HCT116 (cell line): ENCODE measurements at regions not wholly inside any gene's neighbourhood (a gene's known extent, or its start where the extent isn't known, plus 50 kb on each side); places are given as distances from the start of the nearest gene placed in this dataset.

Source experiments
- ATAC-seq: fragments of 200-7000 bp; cut with Tn5 transposase; 2 replicates; pipeline ENCODE4 v1.9.1; 2020; ENCODE audit warnings: mild to moderate bottlenecking, moderate library complexity
- BruUV-seq: library from RNA; stranded (reverse); fragments of 400-500 nt; replicated peaks from 2 replicates; lab custom pipeline; 2021; lab: Mats Ljungman, UMichigan
- CTCF ChIA-PET: fragments of 300-600 bp; sonication (Branson Sonifier 250); formaldehyde crosslinking; loops from one replicate; lab custom pipeline; 2021; ENCODE audit warnings: antibody characterized with exemption; lab: Charles Lee
- POLR2A ChIA-PET: fragments of 300-600, 350-600 bp; sonication (Branson Sonifier 250); formaldehyde crosslinking; loops from one replicate; lab custom pipeline; 2021; ENCODE audit warnings: antibody characterized with exemption; lab: Charles Lee
- RAD21 ChIA-PET, 2 experiments: fragments of 300-600 bp; sonication (Branson Sonifier 250); formaldehyde crosslinking; loops; one replicate each; lab custom pipeline; 2023; ENCODE audit warnings: low total read pairs in 2 of 2; ENCODE audit not compliant: uncharacterized antibody in 2 of 2, unreplicated experiment in 2 of 2, low non-redundant PET in 1 of 2; lab: Charles Lee
- DNase-seq: peaks from one replicate; pipeline ENCODE4 v3.0.0-alpha.2; 2010; ENCODE audit warnings: low read depth, low spot score
- H2AFZ ChIP-seq: fragments of 200-600 bp; shearing (Covaris generic), sonication (generic); 2 replicates; pipeline ENCODE4 v1.6.1; 2017; ENCODE audit warnings: low read depth, mixed run types, mixed read lengths, antibody characterized with exemption, low read length; ENCODE audit not compliant: poor library complexity, severe bottlenecking
- H3K27ac ChIP-seq: 2 replicates; pipeline ENCODE4 v1.5.1; 2012; ENCODE audit warnings: low read depth, low read length
- H3K27me3 ChIP-seq: fragments of 200-600 bp; sonication (generic); 2 replicates; pipeline ENCODE4 v1.6.1; 2016; ENCODE audit warnings: mixed run types, low read length, mixed read lengths; ENCODE audit not compliant: insufficient read depth
- H3K36me3 ChIP-seq, 2 experiments: fragments of 200-500 bp in 1 of 2; fragments of 200-600 bp in 1 of 2; sonication (Bioruptor generic) in 1 of 2; sonication (generic) in 1 of 2; 2 replicates each; pipeline versions ENCODE4 v1.5.1 to v1.6.1; 2014 to 2016; ENCODE audit warnings: low read length in 2 of 2, inconsistent platforms in 1 of 2, mixed read lengths in 1 of 2, mixed run types in 1 of 2; ENCODE audit not compliant: insufficient read depth in 2 of 2, control insufficient read depth in 1 of 2
- H3K4me1 ChIP-seq, 2 experiments: fragments of 200-600 bp in 1 of 2; sonication (generic) in 1 of 2; 2 replicates each; pipeline versions ENCODE4 v1.5.1 to v1.6.1; 2012 to 2017; ENCODE audit warnings: low read length in 2 of 2, inconsistent platforms in 1 of 2, mild to moderate bottlenecking in 1 of 2, mixed read lengths in 1 of 2, mixed run types in 1 of 2, moderate library complexity in 1 of 2; ENCODE audit not compliant: insufficient read depth in 2 of 2, control insufficient read depth in 1 of 2
- H3K4me2 ChIP-seq: fragments of 200-600 bp; sonication (generic); 2 replicates; pipeline ENCODE4 v1.6.1; 2017; ENCODE audit warnings: mixed run types, low read length, mixed read lengths
- H3K4me3 ChIP-seq, 2 experiments: fragments of 200-600 bp in 1 of 2; sonication (generic) in 1 of 2; replicated peaks in 1 of 2; 2 replicates each; pipeline ENCODE4 v1.5.1; 2011 to 2016; ENCODE audit warnings: low read length in 2 of 2, control low read depth in 1 of 2, low read depth in 1 of 2, mild to moderate bottlenecking in 1 of 2, mixed read lengths in 1 of 2, mixed run types in 1 of 2
- H3K79me2 ChIP-seq: fragments of 200-600 bp; sonication (generic); 2 replicates; pipeline ENCODE4 v1.6.1; 2017; ENCODE audit warnings: mild to moderate bottlenecking, mixed run types, low read length, moderate library complexity, mixed read lengths; ENCODE audit not compliant: insufficient read depth
- H3K9ac ChIP-seq: fragments of 200-600 bp; sonication (generic); 2 replicates; pipeline ENCODE4 v1.6.1; 2016; ENCODE audit warnings: low read length, mixed read lengths
- H3K9me2 ChIP-seq: fragments of 200-600 bp; sonication (generic), shearing (Covaris generic); 2 replicates; pipeline ENCODE4 v1.6.1; 2017; ENCODE audit warnings: mixed run types, mild to moderate bottlenecking, moderate library complexity; ENCODE audit not compliant: insufficient read depth
- H3K9me3 ChIP-seq, 2 experiments: fragments of 200-500 bp in 1 of 2; fragments of 200-600 bp in 1 of 2; sonication (Bioruptor generic) in 1 of 2; sonication (generic) in 1 of 2; 2 replicates each; pipeline ENCODE4 v1.6.1; 2014 to 2017; ENCODE audit warnings: low read length in 2 of 2, mixed read lengths in 2 of 2, inconsistent platforms in 1 of 2, low read depth in 1 of 2, mild to moderate bottlenecking in 1 of 2, mixed run types in 1 of 2, moderate library complexity in 1 of 2; ENCODE audit not compliant: control insufficient read depth in 1 of 2, insufficient read depth in 1 of 2
- H4K20me1 ChIP-seq: fragments of 200-600 bp; sonication (generic), shearing (Covaris generic); 2 replicates; pipeline ENCODE4 v1.6.1; 2017; ENCODE audit warnings: mixed run types, mild to moderate bottlenecking, moderate library complexity; ENCODE audit not compliant: insufficient read depth
- CBX3 ChIP-seq: IDR thresholded peaks from 2 replicates; pipeline ENCODE4 v1.6.1; 2012; ENCODE audit warnings: low read depth
- CEBPB ChIP-seq: IDR thresholded peaks from 2 replicates; pipeline ENCODE4 v1.6.1; 2012; ENCODE audit warnings: low read depth
- ELF1 ChIP-seq: IDR thresholded peaks from 2 replicates; pipeline ENCODE4 v1.6.1; 2012; ENCODE audit warnings: low read depth, borderline replicate concordance
- EZH2 ChIP-seq: fragments of 200-600 bp; sonication (generic); IDR thresholded peaks from 2 replicates; pipeline ENCODE4 v1.6.1; 2017; ENCODE audit warnings: antibody characterized with exemption, mixed run types
- EZH2phosphoT487 ChIP-seq: fragments of 200-600 bp; IDR thresholded peaks from 2 replicates; pipeline ENCODE4 v1.6.1; 2018; ENCODE audit warnings: antibody characterized with exemption, borderline replicate concordance
- FOSL1 ChIP-seq: IDR thresholded peaks from 2 replicates; pipeline ENCODE4 v1.6.1; 2012; ENCODE audit warnings: low read depth
- JUND ChIP-seq: IDR thresholded peaks from 2 replicates; pipeline ENCODE4 v1.6.1; 2012
- POLR2A ChIP-seq: IDR thresholded peaks from 2 replicates; pipeline ENCODE4 v1.7.0; 2011; ENCODE audit warnings: borderline replicate concordance; ENCODE audit not compliant: insufficient read depth, insufficient read length; ENCODE audit errors: extremely low read depth
- RAD21 ChIP-seq: IDR thresholded peaks from 2 replicates; pipeline ENCODE4 v1.6.1; 2012; ENCODE audit warnings: low read depth, mild to moderate bottlenecking
- SIN3A ChIP-seq: IDR thresholded peaks from 2 replicates; pipeline ENCODE4 v1.6.1; 2012; ENCODE audit warnings: low read depth
- SP1 ChIP-seq: IDR thresholded peaks from 2 replicates; pipeline ENCODE4 v1.6.1; 2012; ENCODE audit warnings: low read depth
- SRF ChIP-seq: IDR thresholded peaks from 2 replicates; pipeline ENCODE4 v1.6.1; 2012; ENCODE audit warnings: low read depth
- YY1 ChIP-seq: IDR thresholded peaks from 2 replicates; pipeline ENCODE4 v1.6.1; 2011; ENCODE audit warnings: low read length, low read depth, moderate library complexity, mild to moderate bottlenecking; ENCODE audit not compliant: insufficient replicate concordance; ENCODE audit errors: extremely low read depth
- ZNF274 ChIP-seq: fragments of 200-500 bp; sonication (Bioruptor generic); IDR thresholded peaks from 2 replicates; pipeline ENCODE4 v1.6.1; 2014; ENCODE audit warnings: mild to moderate bottlenecking, low read depth, low read length, inconsistent platforms
- intact Hi-C: fragments of 100-400 bp; cut with micrococcal nuclease; formaldehyde crosslinking; loops from 2 replicates; pipeline ENCODE4 v1.10.0; 2022
- TF ChIP-seq, protein P1 (sequence below), 3 experiments: fragments of 200-600 bp in 1 of 3; sonication (generic) in 1 of 3; IDR thresholded peaks in 2 of 3; conservative IDR thresholded peaks in 1 of 3; 2 replicates each; pipeline ENCODE4 v1.5.1; 2012 to 2017; ENCODE audit warnings: low read depth in 2 of 3, low read length in 2 of 3, antibody characterized with exemption in 1 of 3, borderline replicate concordance in 1 of 3, control low read depth in 1 of 3, mild to moderate bottlenecking in 1 of 3, mixed read lengths in 1 of 3, mixed run types in 1 of 3, moderate library complexity in 1 of 3; ENCODE audit not compliant: insufficient read depth in 1 of 3
- TF ChIP-seq, protein P2 (sequence below): IDR thresholded peaks from 2 replicates; pipeline ENCODE4 v1.6.1; 2012
- TF ChIP-seq, protein P3 (sequence below): IDR thresholded peaks from 2 replicates; pipeline ENCODE4 v1.6.1; 2012; ENCODE audit warnings: low read depth
- TF ChIP-seq, protein P4 (sequence below): IDR thresholded peaks from 2 replicates; pipeline ENCODE4 v1.6.1; 2012

DNA sequence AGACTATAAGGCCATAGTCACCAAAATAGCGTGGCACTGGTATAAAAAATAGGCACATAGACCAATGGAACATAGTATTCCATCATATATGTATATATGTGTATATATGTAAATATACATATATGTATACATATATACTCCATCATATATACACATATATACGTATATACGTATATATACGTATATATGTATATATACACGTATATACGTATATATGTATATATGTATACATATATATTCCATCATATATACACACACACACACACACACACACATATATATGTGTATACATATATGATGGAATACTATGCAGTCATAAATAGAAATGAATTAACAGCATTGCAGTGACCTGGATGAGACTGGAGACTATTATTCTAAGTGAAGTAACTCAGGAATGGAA is 204.6 kb downstream of the LTN1 start:
- ATAC-seq (no peak), DNase-seq (no peak)
- Histone ChIP-seq H2AFZ (no peak overlapping the region), H4K20me1 (no peaks in the 10 kb centered on the region), H3K9me3 (no peaks in the 10 kb centered on the region), H3K4me2 (no peak overlapping the region), H3K27ac (no peak overlapping the region), H3K4me3 (no peak overlapping the region), H3K79me2 (no peaks in the 10 kb centered on the region), H3K36me3 (no peaks in the 10 kb centered on the region), H3K9ac (no peak overlapping the region), H3K27me3 (no peaks in the 10 kb centered on the region), H3K9me2 (no peaks in the 10 kb centered on the region), H3K4me1 (no peaks in the 10 kb centered on the region)
- TF ChIP-seq ELF1, result no peak
- TF ChIP-seq, protein P1, sequence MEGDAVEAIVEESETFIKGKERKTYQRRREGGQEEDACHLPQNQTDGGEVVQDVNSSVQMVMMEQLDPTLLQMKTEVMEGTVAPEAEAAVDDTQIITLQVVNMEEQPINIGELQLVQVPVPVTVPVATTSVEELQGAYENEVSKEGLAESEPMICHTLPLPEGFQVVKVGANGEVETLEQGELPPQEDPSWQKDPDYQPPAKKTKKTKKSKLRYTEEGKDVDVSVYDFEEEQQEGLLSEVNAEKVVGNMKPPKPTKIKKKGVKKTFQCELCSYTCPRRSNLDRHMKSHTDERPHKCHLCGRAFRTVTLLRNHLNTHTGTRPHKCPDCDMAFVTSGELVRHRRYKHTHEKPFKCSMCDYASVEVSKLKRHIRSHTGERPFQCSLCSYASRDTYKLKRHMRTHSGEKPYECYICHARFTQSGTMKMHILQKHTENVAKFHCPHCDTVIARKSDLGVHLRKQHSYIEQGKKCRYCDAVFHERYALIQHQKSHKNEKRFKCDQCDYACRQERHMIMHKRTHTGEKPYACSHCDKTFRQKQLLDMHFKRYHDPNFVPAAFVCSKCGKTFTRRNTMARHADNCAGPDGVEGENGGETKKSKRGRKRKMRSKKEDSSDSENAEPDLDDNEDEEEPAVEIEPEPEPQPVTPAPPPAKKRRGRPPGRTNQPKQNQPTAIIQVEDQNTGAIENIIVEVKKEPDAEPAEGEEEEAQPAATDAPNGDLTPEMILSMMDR (IDR thresholded peaks at IDR 0.05 in 2 of 3, conservative IDR thresholded peaks at IDR 0.05 in 1 of 3; ENCODE audit: borderline replicate concordance in 1 of 3, insufficient read depth in 1 of 3, low read depth in 2 of 3, low read length in 2 of 3), result no peak
- no peak for TF ChIP-seq POLR2A
- TF ChIP-seq, protein P2, sequence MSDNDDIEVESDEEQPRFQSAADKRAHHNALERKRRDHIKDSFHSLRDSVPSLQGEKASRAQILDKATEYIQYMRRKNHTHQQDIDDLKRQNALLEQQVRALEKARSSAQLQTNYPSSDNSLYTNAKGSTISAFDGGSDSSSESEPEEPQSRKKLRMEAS, result no peak
- no peak for TF ChIP-seq ZNF274
- TF ChIP-seq, protein P3, sequence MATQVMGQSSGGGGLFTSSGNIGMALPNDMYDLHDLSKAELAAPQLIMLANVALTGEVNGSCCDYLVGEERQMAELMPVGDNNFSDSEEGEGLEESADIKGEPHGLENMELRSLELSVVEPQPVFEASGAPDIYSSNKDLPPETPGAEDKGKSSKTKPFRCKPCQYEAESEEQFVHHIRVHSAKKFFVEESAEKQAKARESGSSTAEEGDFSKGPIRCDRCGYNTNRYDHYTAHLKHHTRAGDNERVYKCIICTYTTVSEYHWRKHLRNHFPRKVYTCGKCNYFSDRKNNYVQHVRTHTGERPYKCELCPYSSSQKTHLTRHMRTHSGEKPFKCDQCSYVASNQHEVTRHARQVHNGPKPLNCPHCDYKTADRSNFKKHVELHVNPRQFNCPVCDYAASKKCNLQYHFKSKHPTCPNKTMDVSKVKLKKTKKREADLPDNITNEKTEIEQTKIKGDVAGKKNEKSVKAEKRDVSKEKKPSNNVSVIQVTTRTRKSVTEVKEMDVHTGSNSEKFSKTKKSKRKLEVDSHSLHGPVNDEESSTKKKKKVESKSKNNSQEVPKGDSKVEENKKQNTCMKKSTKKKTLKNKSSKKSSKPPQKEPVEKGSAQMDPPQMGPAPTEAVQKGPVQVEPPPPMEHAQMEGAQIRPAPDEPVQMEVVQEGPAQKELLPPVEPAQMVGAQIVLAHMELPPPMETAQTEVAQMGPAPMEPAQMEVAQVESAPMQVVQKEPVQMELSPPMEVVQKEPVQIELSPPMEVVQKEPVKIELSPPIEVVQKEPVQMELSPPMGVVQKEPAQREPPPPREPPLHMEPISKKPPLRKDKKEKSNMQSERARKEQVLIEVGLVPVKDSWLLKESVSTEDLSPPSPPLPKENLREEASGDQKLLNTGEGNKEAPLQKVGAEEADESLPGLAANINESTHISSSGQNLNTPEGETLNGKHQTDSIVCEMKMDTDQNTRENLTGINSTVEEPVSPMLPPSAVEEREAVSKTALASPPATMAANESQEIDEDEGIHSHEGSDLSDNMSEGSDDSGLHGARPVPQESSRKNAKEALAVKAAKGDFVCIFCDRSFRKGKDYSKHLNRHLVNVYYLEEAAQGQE, result no peak
- no peak for TF ChIP-seq CBX3
- TF ChIP-seq FOSL1, result no peak
- TF ChIP-seq SIN3A, result no peak
- TF ChIP-seq SP1, result no peak
- no peak for TF ChIP-seq EZH2
- TF ChIP-seq CEBPB, result no peak
- no peak for TF ChIP-seq JUND
- no peak for TF ChIP-seq YY1
- TF ChIP-seq, protein P4, sequence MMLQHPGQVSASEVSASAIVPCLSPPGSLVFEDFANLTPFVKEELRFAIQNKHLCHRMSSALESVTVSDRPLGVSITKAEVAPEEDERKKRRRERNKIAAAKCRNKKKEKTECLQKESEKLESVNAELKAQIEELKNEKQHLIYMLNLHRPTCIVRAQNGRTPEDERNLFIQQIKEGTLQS, result no peak
- no peak for TF ChIP-seq SRF
- no peak for TF ChIP-seq EZH2phosphoT487
- no peak for TF ChIP-seq RAD21
- no TSS peak for BruUV-seq
- CTCF ChIA-PET, result no interaction called here
- intact Hi-C loops, result no loop called here
- RAD21 ChIA-PET, result no interaction called here
- POLR2A ChIA-PET, result no interaction called here
